Memory B cell (primary cell): ENCODE measurements at regions not wholly inside any gene's neighbourhood (a gene's known extent, or its start where the extent isn't known, plus 50 kb on each side); places are given as distances from the start of the nearest gene placed in this dataset.

Experiments used
- ATAC-seq: fragments of 150-1000 bp; cut with Tn5 transposase; 2 replicates; pipeline ENCODE4 v1.10.0; 2021; ENCODE audit warnings: low read depth, mild to moderate bottlenecking, moderate library complexity
- DNase-seq, 2 donors: peaks; one replicate each; pipeline ENCODE4 v3.0.0; 2022; ENCODE audit warnings: low spot score in 2 of 2
- H3K27ac Mint-ChIP-seq: one replicate; pipeline ENCODE4 v1.8.0; 2022; ENCODE audit warnings: mild to moderate bottlenecking, moderate library complexity, mixed read lengths
- H3K27me3 Mint-ChIP-seq: one replicate; pipeline ENCODE4 v1.8.0; 2022; ENCODE audit warnings: mixed read lengths
- H3K36me3 Mint-ChIP-seq: one replicate; pipeline ENCODE4 v1.8.0; 2022; ENCODE audit warnings: mild to moderate bottlenecking, mixed read lengths
- H3K4me1 Mint-ChIP-seq: one replicate; pipeline ENCODE4 v1.8.0; 2022; ENCODE audit warnings: mixed read lengths
- H3K4me3 Mint-ChIP-seq: one replicate; pipeline ENCODE4 v1.8.0; 2022; ENCODE audit warnings: mild to moderate bottlenecking, moderate library complexity, mixed read lengths
- H3K9me3 Mint-ChIP-seq: one replicate; pipeline ENCODE4 v1.8.0; 2022; ENCODE audit warnings: mixed read lengths

GRCh38 chr3:181947606-181948005 is 235.9 kb downstream of the SOX2 start:
- ATAC-seq: no peak
- no peak overlapping the region for H3K27ac Mint-ChIP-seq
- H3K4me1 Mint-ChIP-seq: no peaks in the 10 kb centered on the region

DNA sequence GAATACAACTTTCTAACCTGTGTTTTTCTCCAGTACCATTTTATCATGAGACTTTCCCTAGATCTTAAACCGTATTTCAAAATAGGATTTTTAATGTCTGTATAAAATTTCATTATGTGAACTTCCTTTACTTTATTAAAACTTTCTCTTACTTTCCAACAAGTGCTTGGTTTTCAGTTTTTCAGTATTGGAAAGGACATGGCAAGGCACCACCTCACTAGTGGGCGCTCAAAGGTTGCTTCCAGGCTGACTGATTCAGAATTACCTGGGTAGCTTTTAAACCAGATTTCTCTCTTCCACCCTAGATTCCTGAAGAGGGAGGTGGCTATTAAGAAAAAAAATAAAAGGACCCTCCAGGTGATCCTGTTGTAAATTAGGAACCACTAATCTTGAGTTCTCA is 236.6 kb downstream of the SOX2 start:
- no peak overlapping the region for H3K4me3 Mint-ChIP-seq
- no peak overlapping the region for H3K27ac Mint-ChIP-seq
- H3K36me3 Mint-ChIP-seq: no peaks in the 10 kb centered on the region
- H3K4me1 Mint-ChIP-seq: no peaks in the 10 kb centered on the region
- H3K9me3 Mint-ChIP-seq: no peaks in the 10 kb centered on the region
- no peaks in the 10 kb centered on the region for H3K27me3 Mint-ChIP-seq
- DNase-seq: no peak
- ATAC-seq: no peak

More at GRCh38 chr3:181947606-181948005, 235.9 kb downstream of the SOX2 start:
- no peaks in the 10 kb centered on the region for H3K36me3 Mint-ChIP-seq
- H3K9me3 Mint-ChIP-seq: no peaks in the 10 kb centered on the region
- no peaks in the 10 kb centered on the region for H3K27me3 Mint-ChIP-seq
- H3K4me3 Mint-ChIP-seq: no peak overlapping the region
- DNase-seq: no peak

GRCh38 chr3:181952221-181952620 is 240.5 kb downstream of the SOX2 start:
- Mint-ChIP-seq H3K9me3 (no peaks in the 10 kb centered on the region), H3K36me3 (no peaks in the 10 kb centered on the region), H3K4me1 (peaks cover 3% of the 10 kb centered on the region), H3K27ac (no peak overlapping the region), H3K4me3 (no peak overlapping the region), H3K27me3 (peaks cover 2% of the 10 kb centered on the region)
- ATAC-seq (no peak), DNase-seq (no peak)

DNA sequence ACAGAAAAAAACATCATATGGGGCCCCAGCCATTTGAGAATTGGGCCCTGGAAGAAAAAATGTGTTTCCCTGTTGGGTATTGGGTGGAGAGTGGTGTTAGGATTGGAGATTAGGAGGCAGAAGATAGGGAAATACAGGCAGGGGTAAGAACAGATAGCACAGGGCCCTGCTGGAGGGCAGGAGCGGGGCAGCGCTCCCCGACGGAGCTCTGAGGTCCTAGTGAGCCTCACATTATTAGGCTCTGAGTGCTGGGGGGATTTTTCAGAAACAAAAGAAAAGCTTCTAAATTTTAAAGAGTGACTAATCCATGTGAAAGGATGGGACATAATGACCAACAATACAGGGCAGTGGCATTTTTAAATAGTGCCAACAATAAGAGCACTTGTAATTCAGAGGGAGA is 241.2 kb downstream of the SOX2 start:
- no peak overlapping the region for H3K4me3 Mint-ChIP-seq
- peaks cover 2% of the 10 kb centered on the region for H3K27me3 Mint-ChIP-seq

DNA sequence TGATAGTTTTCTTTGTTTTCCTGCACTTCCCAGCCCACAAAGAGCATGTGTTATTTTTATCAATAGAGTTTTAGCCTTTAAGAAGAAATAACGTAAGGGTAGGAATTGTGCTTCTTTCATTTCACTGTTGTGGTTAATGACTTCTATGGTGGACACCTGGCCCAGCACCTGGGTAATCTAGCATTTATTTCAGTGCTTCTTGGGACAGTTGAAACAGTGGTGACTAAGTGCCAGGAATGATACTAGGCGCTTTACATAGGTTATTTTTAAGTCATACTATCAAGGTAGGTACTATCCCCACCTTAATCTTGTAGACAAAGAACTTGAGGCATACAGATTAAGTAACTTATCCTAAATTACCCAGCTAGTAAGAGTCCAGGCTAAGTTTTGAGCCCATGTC is 243.8 kb downstream of the SOX2 start:
- Mint-ChIP-seq H3K4me3 (no peak overlapping the region), H3K36me3 (no peaks in the 10 kb centered on the region), H3K9me3 (no peaks in the 10 kb centered on the region), H3K27ac (no peak overlapping the region), H3K4me1 (peaks cover 3% of the 10 kb centered on the region), H3K27me3 (peaks cover 2% of the 10 kb centered on the region)
- ATAC-seq (no peak), DNase-seq (no peak)

More for the DNA sequence above, 241.2 kb downstream of the SOX2 start:
- H3K9me3 Mint-ChIP-seq: no peaks in the 10 kb centered on the region
- H3K4me1 Mint-ChIP-seq: peaks cover 3% of the 10 kb centered on the region
- ATAC-seq (no peak), DNase-seq (no peak)
- H3K27ac Mint-ChIP-seq: no peak overlapping the region
- no peaks in the 10 kb centered on the region for H3K36me3 Mint-ChIP-seq

DNA sequence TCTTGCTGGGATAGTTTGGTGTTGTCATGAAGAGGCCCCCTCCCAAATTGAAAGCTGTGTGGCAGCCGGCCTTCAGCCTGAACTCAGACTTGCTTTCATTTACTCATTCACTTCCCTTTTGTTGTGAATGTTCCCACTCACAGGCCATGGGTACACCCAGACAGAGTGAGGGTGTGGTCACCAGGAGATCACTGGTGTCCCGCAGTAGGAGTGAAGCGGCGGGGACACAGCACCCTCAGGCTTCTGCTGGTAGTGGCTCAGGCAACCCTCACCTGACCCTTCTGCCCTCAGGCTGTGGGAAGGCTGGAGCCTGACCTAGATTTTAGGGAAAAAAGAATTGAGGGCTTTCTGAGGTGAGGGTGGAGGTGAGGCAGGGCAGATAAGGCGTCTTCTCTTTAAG is 244.4 kb downstream of the SOX2 start:
- Mint-ChIP-seq H3K9me3 (no peaks in the 10 kb centered on the region), H3K27ac (no peak overlapping the region), H3K36me3 (no peaks in the 10 kb centered on the region), H3K27me3 (peaks cover 2% of the 10 kb centered on the region), H3K4me3 (no peak overlapping the region), H3K4me1 (peaks cover 3% of the 10 kb centered on the region)
- ATAC-seq (no peak), DNase-seq (no peak)

- no peaks in the 10 kb centered on the region for H3K36me3 Mint-ChIP-seq
- ATAC-seq (no peak), DNase-seq (no peak)
- no peak overlapping the region for H3K4me3 Mint-ChIP-seq
- H3K4me1 Mint-ChIP-seq: no peaks in the 10 kb centered on the region
- H3K9me3 Mint-ChIP-seq: no peaks in the 10 kb centered on the region
- H3K27ac Mint-ChIP-seq: no peak overlapping the region
- H3K27me3 Mint-ChIP-seq: peaks cover 7% of the 10 kb centered on the region
These were observed 254.7 kb downstream of the SOX2 start for GRCh38 chr3:181966393-181966792.

- Mint-ChIP-seq H3K27me3 (peaks cover 1% of the 10 kb centered on the region), H3K9me3 (no peaks in the 10 kb centered on the region)
These were observed 258.2 kb downstream of the SOX2 start for GRCh38 chr3:181969925-181970324.

DNA sequence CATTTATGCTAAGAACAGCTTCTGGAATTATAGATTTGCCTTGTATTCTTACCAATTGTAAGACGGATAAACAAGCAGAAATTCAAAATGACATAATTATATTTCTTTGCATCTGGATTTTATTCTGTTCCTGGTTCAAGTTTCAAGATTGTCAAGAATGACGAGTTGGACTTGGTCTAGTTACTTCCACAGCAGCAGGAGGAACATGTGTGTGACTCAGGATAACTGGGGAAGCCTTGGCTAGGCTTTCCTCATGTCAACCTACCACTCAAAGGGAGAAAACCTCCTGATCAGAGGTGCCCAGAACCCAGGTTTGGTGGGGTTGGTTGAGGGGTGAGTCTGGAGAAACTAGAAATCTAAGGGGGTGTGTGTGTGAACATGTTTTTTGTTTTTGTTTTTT is 259.7 kb downstream of the SOX2 start:
- ATAC-seq: no peak
- no peak overlapping the region for H3K4me3 Mint-ChIP-seq
- H3K27ac Mint-ChIP-seq: no peak overlapping the region
- H3K36me3 Mint-ChIP-seq: no peaks in the 10 kb centered on the region
- H3K4me1 Mint-ChIP-seq: no peaks in the 10 kb centered on the region
- no peak for DNase-seq
- peaks cover under 1% of the 10 kb centered on the region for H3K27me3 Mint-ChIP-seq
- no peaks in the 10 kb centered on the region for H3K9me3 Mint-ChIP-seq

More at GRCh38 chr3:181969925-181970324, 258.2 kb downstream of the SOX2 start:
- DNase-seq (no peak), ATAC-seq (no peak)
- Mint-ChIP-seq H3K4me3 (no peak overlapping the region), H3K36me3 (no peaks in the 10 kb centered on the region), H3K27ac (no peak overlapping the region), H3K4me1 (no peaks in the 10 kb centered on the region)

GRCh38 chr3:181974198-181974597 is 262.5 kb downstream of the SOX2 start:
- H3K4me1 Mint-ChIP-seq: no peaks in the 10 kb centered on the region
- no peak overlapping the region for H3K27ac Mint-ChIP-seq
- ATAC-seq (no peak), DNase-seq (no peak)
- H3K4me3 Mint-ChIP-seq: no peak overlapping the region
- H3K9me3 Mint-ChIP-seq: no peaks in the 10 kb centered on the region
- no peaks in the 10 kb centered on the region for H3K36me3 Mint-ChIP-seq
- peaks cover 2% of the 10 kb centered on the region for H3K27me3 Mint-ChIP-seq

GRCh38 chr3:181976526-181976925 is 264.8 kb downstream of the SOX2 start:
- H3K4me1 Mint-ChIP-seq: no peaks in the 10 kb centered on the region
- no peaks in the 10 kb centered on the region for H3K36me3 Mint-ChIP-seq
- H3K27ac Mint-ChIP-seq: no peak overlapping the region
- H3K27me3 Mint-ChIP-seq: peaks cover 2% of the 10 kb centered on the region
- DNase-seq (no peak), ATAC-seq (no peak)
- no peaks in the 10 kb centered on the region for H3K9me3 Mint-ChIP-seq
- no peak overlapping the region for H3K4me3 Mint-ChIP-seq

GRCh38 chr3:181985386-181985785 is 273.7 kb downstream of the SOX2 start:
- Mint-ChIP-seq H3K27me3 (peaks cover 3% of the 10 kb centered on the region), H3K4me3 (no peak overlapping the region), H3K36me3 (no peaks in the 10 kb centered on the region), H3K4me1 (no peaks in the 10 kb centered on the region), H3K27ac (no peak overlapping the region), H3K9me3 (peaks cover 8% of the 10 kb centered on the region)
- ATAC-seq: no peak
- DNase-seq: no peak

GRCh38 chr3:181987736-181988135 is 276.0 kb downstream of the SOX2 start:
- H3K4me1 Mint-ChIP-seq: no peaks in the 10 kb centered on the region
- ATAC-seq: no peak
- H3K27ac Mint-ChIP-seq: no peak overlapping the region
- peaks cover 5% of the 10 kb centered on the region for H3K9me3 Mint-ChIP-seq
- H3K27me3 Mint-ChIP-seq: peaks cover 2% of the 10 kb centered on the region
- H3K4me3 Mint-ChIP-seq: no peak overlapping the region
- no peak for DNase-seq
- H3K36me3 Mint-ChIP-seq: no peaks in the 10 kb centered on the region

DNA sequence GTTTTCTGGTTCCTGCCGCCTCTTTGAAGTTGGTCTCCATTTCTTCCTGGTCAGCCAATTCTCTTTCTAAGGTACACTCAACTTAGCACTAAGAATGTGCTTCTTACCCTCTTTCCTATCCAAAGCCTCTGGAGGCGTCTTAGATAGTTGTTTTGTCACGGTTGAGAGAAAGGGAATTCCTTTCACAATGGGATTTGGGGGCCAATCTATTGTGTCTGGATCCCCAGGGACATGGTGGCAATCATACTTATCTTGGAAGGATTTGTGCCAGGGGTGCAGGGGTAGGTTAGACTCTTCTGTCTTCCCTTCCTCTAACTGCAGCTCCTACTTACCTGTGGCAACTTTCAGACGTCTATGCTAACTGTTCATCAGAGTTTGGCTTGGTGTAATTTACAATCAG is 287.1 kb downstream of the SOX2 start:
- Mint-ChIP-seq H3K27ac (no peak overlapping the region), H3K36me3 (no peaks in the 10 kb centered on the region), H3K9me3 (peaks cover 1% of the 10 kb centered on the region), H3K4me3 (no peak overlapping the region), H3K27me3 (peaks cover 2% of the 10 kb centered on the region), H3K4me1 (no peaks in the 10 kb centered on the region)
- ATAC-seq (no peak), DNase-seq (no peak)

DNA sequence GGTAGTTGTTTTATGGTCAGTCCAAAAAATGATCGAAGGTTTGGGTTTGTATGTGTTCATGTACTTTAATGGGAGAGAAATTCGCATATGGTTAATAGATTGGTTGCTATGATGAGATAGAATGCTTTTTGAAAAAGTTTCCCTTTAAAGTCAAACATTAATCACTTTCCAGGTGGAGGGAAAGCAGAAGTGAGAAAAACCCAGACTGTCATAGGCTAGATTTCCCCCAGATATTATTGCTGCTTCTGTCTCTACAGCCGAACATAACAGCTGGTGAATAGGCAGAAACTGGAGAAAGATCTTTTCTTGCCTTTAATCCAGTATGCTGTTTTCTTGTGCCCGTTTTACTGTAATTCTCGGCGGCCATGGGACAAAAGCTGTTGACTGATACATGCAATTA is 287.6 kb downstream of the SOX2 start:
- Mint-ChIP-seq H3K4me1 (no peaks in the 10 kb centered on the region), H3K27me3 (peaks cover 2% of the 10 kb centered on the region), H3K4me3 (no peak overlapping the region), H3K9me3 (peaks cover 1% of the 10 kb centered on the region), H3K36me3 (no peaks in the 10 kb centered on the region), H3K27ac (no peak overlapping the region)
- no peak for DNase-seq
- ATAC-seq: no peak
